ENCODE measurements at regions not wholly inside any gene's neighbourhood (a gene's known extent, or its start where the extent isn't known, plus 50 kb on each side); places are given as distances from the start of the nearest gene placed in this dataset.
"Not testable (repeated sequence)": the region's sequence is repeated elsewhere in the genome, so short reads cannot be mapped to it uniquely, and the experiment has no call there.

GRCh38 chr2:224173210-224173609 lies 134.1 kb upstream of the SERPINE2 start:
- no peak for DNase-seq

GRCh38 chr2:224171226-224171625 lies 132.1 kb upstream of the SERPINE2 start:
- no peak for DNase-seq

GRCh38 chr2:224169847-224170246 lies 130.8 kb upstream of the SERPINE2 start:
- no peak for DNase-seq

GRCh38 chr2:224167781-224168180 lies 128.7 kb upstream of the SERPINE2 start:
- not testable (repeated sequence) for DNase-seq

GRCh38 chr2:224166654-224167053 lies 127.6 kb upstream of the SERPINE2 start:
- DNase-seq, result no peak

GRCh38 chr2:224165901-224166319 lies 126.8 kb upstream of the SERPINE2 start:
- DNase-seq, result no peak

- no peak for DNase-seq
Observed at GRCh38 chr2:224163566-224164307, 124.7 kb upstream of the SERPINE2 start.

- no peak for DNase-seq
Observed at GRCh38 chr2:224162122-224162521, 123.0 kb upstream of the SERPINE2 start.

- no peak for DNase-seq
Observed at GRCh38 chr2:224161712-224162111, 122.6 kb upstream of the SERPINE2 start.

GRCh38 chr2:224160917-224161316 lies 121.8 kb upstream of the SERPINE2 start:
- DNase-seq, result peak; percentile 39

GRCh38 chr2:224159345-224159928 lies 120.4 kb upstream of the SERPINE2 start:
- no peak for DNase-seq

- DNase-seq, result no peak
Observed at GRCh38 chr2:224158831-224159230, 119.7 kb upstream of the SERPINE2 start.

- DNase-seq, result no peak
Observed at GRCh38 chr2:224158061-224158460, 119.0 kb upstream of the SERPINE2 start.

- DNase-seq, result peak; percentile 82
Observed at GRCh38 chr2:224157655-224158054, 118.6 kb upstream of the SERPINE2 start.

- no peak for DNase-seq
Observed at GRCh38 chr2:224156436-224156835, 117.3 kb upstream of the SERPINE2 start.

- no peak for DNase-seq
Observed at GRCh38 chr2:224155896-224156295, 116.8 kb upstream of the SERPINE2 start.

GRCh38 chr2:224155371-224155770 lies 116.3 kb upstream of the SERPINE2 start:
- DNase-seq, result no peak

GRCh38 chr2:224151680-224152310 lies 112.7 kb upstream of the SERPINE2 start:
- no peak for DNase-seq

GRCh38 chr2:224151161-224151560 lies 112.1 kb upstream of the SERPINE2 start:
- DNase-seq, result no peak

- not testable (repeated sequence) for DNase-seq
Observed at GRCh38 chr2:224148058-224148457, 109.0 kb upstream of the SERPINE2 start.

- DNase-seq, result no peak
Observed at GRCh38 chr2:224147174-224147573, 108.1 kb upstream of the SERPINE2 start.

- DNase-seq, result no peak
Observed at GRCh38 chr2:224146356-224147160, 107.5 kb upstream of the SERPINE2 start.

- no peak for DNase-seq
Observed at GRCh38 chr2:224145751-224146355, 106.8 kb upstream of the SERPINE2 start.
